ENCODE measurements at regions not wholly inside any gene's neighbourhood (a gene's known extent, or its start where the extent isn't known, plus 50 kb on each side); places are given as distances from the start of the nearest gene placed in this dataset.

DNA sequence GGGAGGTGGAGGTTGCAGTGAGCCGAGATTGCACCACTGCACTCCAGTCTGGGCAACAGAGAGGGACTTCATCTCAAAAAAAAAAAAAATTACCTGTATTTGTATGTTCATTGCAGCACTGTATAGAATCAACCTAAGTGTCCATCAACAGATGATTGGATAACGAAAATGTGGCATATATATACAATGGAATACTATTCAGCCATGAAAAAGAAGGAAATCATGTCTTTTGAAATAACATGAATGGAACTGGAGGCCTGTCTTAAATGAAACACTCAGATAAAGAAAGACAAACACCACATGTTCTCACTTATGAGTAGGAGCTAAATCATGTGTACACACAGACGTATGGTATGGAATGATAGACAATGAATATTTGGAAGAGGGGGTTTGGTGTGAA, 59.4 kb upstream of the MEF2A start:
- Histone ChIP-seq H3K4me3 (ENCODE audit: low read length) (no peak overlapping the region), H3K9me3 (ENCODE audit: control insufficient read depth, insufficient read depth, low read length) (no peaks in the 10 kb centered on the region), H3K27ac (ENCODE audit: low read depth, low read length) (peak overlapping the region; percentile 94), H3K27me3 (ENCODE audit: control insufficient read depth, low read length) (no peaks in the 10 kb centered on the region), H3K9me2 (replicated peaks; ENCODE audit: control insufficient read depth, low read length) (no peaks in the 10 kb centered on the region), H3F3A (ENCODE audit: control insufficient read depth, insufficient read depth) (peaks cover 44% of the 10 kb centered on the region), H3K4me2 (ENCODE audit: low read length) (peak overlapping the region; percentile 93; the same call in 1 of the 2 replicates), H3K79me2 (ENCODE audit: control insufficient read depth, low read length) (peaks cover 24% of the 10 kb centered on the region), H3K4me1 (ENCODE audit: control insufficient read depth, low read length) (peaks cover 99% of the 10 kb centered on the region), H4K20me1 (ENCODE audit: control insufficient read depth, insufficient read depth, low read depth, low read length) (no peaks in the 10 kb centered on the region), H3K36me3 (ENCODE audit: control insufficient read depth, low read length) (peaks cover 4% of the 10 kb centered on the region; the same call in 1 of the 2 replicates)
- TF ChIP-seq, protein P1, sequence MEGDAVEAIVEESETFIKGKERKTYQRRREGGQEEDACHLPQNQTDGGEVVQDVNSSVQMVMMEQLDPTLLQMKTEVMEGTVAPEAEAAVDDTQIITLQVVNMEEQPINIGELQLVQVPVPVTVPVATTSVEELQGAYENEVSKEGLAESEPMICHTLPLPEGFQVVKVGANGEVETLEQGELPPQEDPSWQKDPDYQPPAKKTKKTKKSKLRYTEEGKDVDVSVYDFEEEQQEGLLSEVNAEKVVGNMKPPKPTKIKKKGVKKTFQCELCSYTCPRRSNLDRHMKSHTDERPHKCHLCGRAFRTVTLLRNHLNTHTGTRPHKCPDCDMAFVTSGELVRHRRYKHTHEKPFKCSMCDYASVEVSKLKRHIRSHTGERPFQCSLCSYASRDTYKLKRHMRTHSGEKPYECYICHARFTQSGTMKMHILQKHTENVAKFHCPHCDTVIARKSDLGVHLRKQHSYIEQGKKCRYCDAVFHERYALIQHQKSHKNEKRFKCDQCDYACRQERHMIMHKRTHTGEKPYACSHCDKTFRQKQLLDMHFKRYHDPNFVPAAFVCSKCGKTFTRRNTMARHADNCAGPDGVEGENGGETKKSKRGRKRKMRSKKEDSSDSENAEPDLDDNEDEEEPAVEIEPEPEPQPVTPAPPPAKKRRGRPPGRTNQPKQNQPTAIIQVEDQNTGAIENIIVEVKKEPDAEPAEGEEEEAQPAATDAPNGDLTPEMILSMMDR (IDR thresholded peaks at IDR 0.05; ENCODE audit: low read depth, low read length, poor library complexity, severe bottlenecking), result no peak
- TF ChIP-seq EZH2phosphoT487 (IDR thresholded peaks at IDR 0.05; ENCODE audit: borderline replicate concordance, low read length), result no peak

DNA sequence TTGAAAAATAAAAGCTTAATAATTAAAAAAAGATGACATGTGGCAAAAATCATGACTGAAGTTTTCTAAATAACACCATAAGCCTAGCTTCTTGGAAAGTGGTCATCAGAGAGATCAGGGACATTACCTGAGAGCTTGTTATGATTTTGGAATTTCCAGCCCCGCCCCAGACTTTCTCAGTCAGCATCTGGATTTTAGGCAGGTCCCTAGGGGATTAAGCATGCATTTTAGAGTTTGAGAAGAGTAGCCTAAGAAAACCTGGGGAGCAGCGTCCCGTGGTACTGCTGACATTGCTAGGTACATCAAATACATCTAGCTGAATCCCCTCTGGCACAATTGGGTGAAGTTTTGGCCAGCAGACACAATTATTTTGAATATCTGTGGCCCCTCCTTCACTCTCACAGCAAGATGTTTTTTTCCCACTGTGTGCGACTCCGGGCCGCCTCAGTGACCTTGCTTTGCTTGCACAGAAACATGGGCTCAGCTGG, 58.7 kb upstream of the MEF2A start:
- peak overlapping the region; percentile 94 for H3K27ac ChIP-seq (ENCODE audit: low read depth, low read length)
- peak overlapping the region; percentile 71 for H3K4me3 ChIP-seq (ENCODE audit: low read length)
- peak overlapping the region; percentile 93 for H3K4me2 ChIP-seq (ENCODE audit: low read length)
- no peaks in the 10 kb centered on the region for H4K20me1 ChIP-seq (ENCODE audit: control insufficient read depth, insufficient read depth, low read depth, low read length)
- no peaks in the 10 kb centered on the region for H3K9me2 ChIP-seq (replicated peaks; ENCODE audit: control insufficient read depth, low read length)
- H3K36me3 ChIP-seq (ENCODE audit: control insufficient read depth, low read length), result peaks cover 4% of the 10 kb centered on the region; the same call in 1 of the 2 replicates
- H3K9me3 ChIP-seq (ENCODE audit: control insufficient read depth, insufficient read depth, low read length), result no peaks in the 10 kb centered on the region
- peaks cover 24% of the 10 kb centered on the region for H3K79me2 ChIP-seq (ENCODE audit: control insufficient read depth, low read length)
- H3K4me1 ChIP-seq (ENCODE audit: control insufficient read depth, low read length), result peaks cover 100% of the 10 kb centered on the region
- H3F3A ChIP-seq (ENCODE audit: control insufficient read depth, insufficient read depth), result peaks cover 50% of the 10 kb centered on the region
- no peak for TF ChIP-seq EZH2phosphoT487 (IDR thresholded peaks at IDR 0.05; ENCODE audit: borderline replicate concordance, low read length)
- TF ChIP-seq, protein P1 (IDR thresholded peaks at IDR 0.05; ENCODE audit: low read depth, low read length, poor library complexity, severe bottlenecking), result no peak
- no peaks in the 10 kb centered on the region for H3K27me3 ChIP-seq (ENCODE audit: control insufficient read depth, low read length)

DNA sequence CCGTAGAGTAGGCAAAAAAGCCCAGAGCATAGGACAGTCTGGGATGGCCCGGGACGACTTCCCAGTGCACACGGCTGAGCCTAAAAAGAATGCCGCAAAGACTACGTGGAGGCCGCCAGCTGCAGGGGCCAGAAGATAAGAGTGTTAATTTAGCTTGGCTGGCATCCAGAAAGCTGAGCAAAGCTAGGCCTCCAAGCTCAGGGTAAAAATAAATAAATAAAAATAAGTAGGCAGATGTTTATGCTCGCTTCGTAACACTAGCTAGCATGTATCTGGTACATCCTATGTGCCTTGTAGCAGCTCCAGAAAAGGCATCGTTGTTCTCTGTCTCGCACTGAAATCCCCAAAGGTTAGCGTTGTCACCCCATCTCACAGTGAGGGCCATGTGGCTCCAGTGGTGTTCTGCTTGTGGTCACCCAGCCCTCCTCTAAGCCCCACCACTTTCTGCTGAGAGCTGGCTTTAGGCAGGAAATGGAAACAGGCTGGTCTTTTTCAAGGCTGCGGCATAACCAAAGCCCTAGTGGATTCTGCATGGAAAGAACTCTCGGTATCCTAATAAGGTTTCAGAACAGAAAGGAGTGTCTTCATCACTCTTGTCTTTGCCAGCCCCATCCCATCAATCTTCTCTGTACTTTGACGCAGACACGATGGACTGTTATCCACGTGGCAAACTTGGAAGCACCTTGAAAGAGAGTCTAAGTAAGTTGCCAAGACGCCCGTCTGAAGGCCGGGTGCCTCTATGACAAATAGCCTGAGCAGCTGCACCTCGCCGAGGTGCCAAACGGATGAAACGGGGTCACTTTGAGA, 58.1 kb upstream of the MEF2A start:
- Histone ChIP-seq H3K27me3 (ENCODE audit: control insufficient read depth, low read length) (no peaks in the 10 kb centered on the region), H3K27ac (ENCODE audit: low read depth, low read length) (peak overlapping the region; percentile 94), H4K20me1 (ENCODE audit: control insufficient read depth, insufficient read depth, low read depth, low read length) (no peaks in the 10 kb centered on the region), H3K9me3 (ENCODE audit: control insufficient read depth, insufficient read depth, low read length) (no peaks in the 10 kb centered on the region), H3K4me3 (ENCODE audit: low read length) (peak overlapping the region; percentile 71), H3K4me1 (ENCODE audit: control insufficient read depth, low read length) (peaks cover 100% of the 10 kb centered on the region), H3K79me2 (ENCODE audit: control insufficient read depth, low read length) (peaks cover 24% of the 10 kb centered on the region), H3K9me2 (replicated peaks; ENCODE audit: control insufficient read depth, low read length) (no peaks in the 10 kb centered on the region), H3K4me2 (ENCODE audit: low read length) (peak overlapping the region; percentile 93), H3K36me3 (ENCODE audit: control insufficient read depth, low read length) (peaks cover 4% of the 10 kb centered on the region; the same call in 1 of the 2 replicates), H3F3A (ENCODE audit: control insufficient read depth, insufficient read depth) (peaks cover 54% of the 10 kb centered on the region)
- TF ChIP-seq, protein P1 (IDR thresholded peaks at IDR 0.05; ENCODE audit: low read depth, low read length, poor library complexity, severe bottlenecking), result no peak
- TF ChIP-seq EZH2phosphoT487 (IDR thresholded peaks at IDR 0.05; ENCODE audit: borderline replicate concordance, low read length), result no peak
